ENCODE measurements at regions not wholly inside any gene's neighbourhood (a gene's known extent, or its start where the extent isn't known, plus 50 kb on each side); places are given as distances from the start of the nearest gene placed in this dataset.

- TF ChIP-seq CTCF (IDR thresholded peaks at IDR 0.05 in 2 of 3, conservative IDR thresholded peaks at IDR 0.05 in 1 of 3; ENCODE audit: control insufficient read depth in 2 of 3, extremely low read depth in 1 of 3, insufficient read depth in 1 of 3, low read depth in 3 of 3, low read length in 3 of 3) (no peak), POLR2AphosphoS5 (IDR thresholded peaks at IDR 0.05; ENCODE audit: low read length) (no peak), POLR2A (IDR thresholded peaks at IDR 0.05; ENCODE audit: low read depth, low read length) (no peak), ELK1 (IDR thresholded peaks at IDR 0.05; ENCODE audit: low read depth, low read length) (no peak), GABPA (IDR thresholded peaks at IDR 0.05; ENCODE audit: low read depth) (no peak), GATAD2B (conservative IDR thresholded peaks at IDR 0.05; ENCODE audit: low read depth) (no peak)
Measured at GRCh38 chr10:23693501-23693901, 254.6 kb downstream of the OTUD1 start.

All from GM12878 (cell line).